Neuronal stem cell (in vitro differentiated cells): ENCODE measurements at regions not wholly inside any gene's neighbourhood (a gene's known extent, or its start where the extent isn't known, plus 50 kb on each side); places are given as distances from the start of the nearest gene placed in this dataset.

Source experiments
- DNase-seq: peaks from one replicate; pipeline ENCODE4 v3.0.0-alpha.2; 2013; ENCODE audit warnings: low spot score
- H2AFZ ChIP-seq: one replicate; pipeline ENCODE4 v1.6.1; 2013; ENCODE audit warnings: mild to moderate bottlenecking, low read length, inconsistent platforms
- H2AK5ac ChIP-seq: 2 replicates; pipeline ENCODE4 v1.6.1; 2013; ENCODE audit warnings: low read depth, mild to moderate bottlenecking, inconsistent platforms, low read length, moderate library complexity, mixed read lengths
- H2BK120ac ChIP-seq: 2 replicates; pipeline ENCODE4 v1.6.1; 2013; ENCODE audit warnings: low read depth, mild to moderate bottlenecking, inconsistent platforms, low read length, moderate library complexity, mixed read lengths
- H2BK12ac ChIP-seq: one replicate; pipeline ENCODE4 v1.6.1; 2013; ENCODE audit warnings: low read length, inconsistent platforms
- H2BK15ac ChIP-seq: 2 replicates; pipeline ENCODE4 v1.6.1; 2013; ENCODE audit warnings: mild to moderate bottlenecking, low read length, inconsistent platforms, mixed read lengths
- H2BK5ac ChIP-seq: one replicate; pipeline ENCODE4 v1.6.1; 2013; ENCODE audit warnings: inconsistent platforms, mild to moderate bottlenecking, low read length, moderate library complexity
- H3K14ac ChIP-seq: one replicate; pipeline ENCODE4 v1.6.1; 2013; ENCODE audit warnings: low read length, inconsistent platforms
- H3K18ac ChIP-seq: 2 replicates; pipeline ENCODE4 v1.6.1; 2013; ENCODE audit warnings: low read length, inconsistent platforms
- H3K23ac ChIP-seq: 2 replicates; pipeline ENCODE4 v1.6.1; 2013; ENCODE audit warnings: low read depth, mild to moderate bottlenecking, mixed read lengths, low read length, inconsistent platforms; ENCODE audit not compliant: poor library complexity
- H3K27ac ChIP-seq: replicated peaks from 3 replicates; pipeline ENCODE4 v1.5.1; 2013; ENCODE audit warnings: low read length, inconsistent platforms
- H3K27me3 ChIP-seq, 3 experiments: 2 replicates each; pipeline ENCODE4 v1.6.1; 2013; ENCODE audit warnings: low read length in 3 of 3, mild to moderate bottlenecking in 2 of 3, inconsistent platforms in 1 of 3, low read depth in 1 of 3, mixed read lengths in 1 of 3, moderate library complexity in 1 of 3; ENCODE audit not compliant: control insufficient read depth in 3 of 3, insufficient read depth in 3 of 3
- H3K36me3 ChIP-seq, 2 donors: replicated peaks in 1 of 2; 2 replicates each; pipeline ENCODE4 v1.6.1; 2013; ENCODE audit warnings: low read length in 2 of 2; ENCODE audit not compliant: control insufficient read depth in 2 of 2, insufficient read depth in 2 of 2
- H3K4ac ChIP-seq: 2 replicates; pipeline ENCODE4 v1.6.1; 2013; ENCODE audit warnings: inconsistent platforms, mild to moderate bottlenecking, low read length, moderate library complexity
- H3K4me1 ChIP-seq, 2 donors: 1 replicate in 1 of 2; 2 replicates in 1 of 2; pipeline ENCODE4 v1.6.1; 2013; ENCODE audit warnings: low read length in 2 of 2, low read depth in 1 of 2; ENCODE audit not compliant: control insufficient read depth in 2 of 2, insufficient read depth in 1 of 2
- H3K4me2 ChIP-seq: one replicate; pipeline ENCODE4 v1.6.1; 2013; ENCODE audit warnings: mild to moderate bottlenecking, low read length, inconsistent platforms; ENCODE audit not compliant: insufficient read depth, poor library complexity, severe bottlenecking
- H3K4me3 ChIP-seq, 2 donors: 2 replicates each; pipeline ENCODE4 v1.5.1; 2013; ENCODE audit warnings: low read length in 2 of 2, mild to moderate bottlenecking in 2 of 2, inconsistent platforms in 1 of 2, moderate library complexity in 1 of 2
- H3K79me1 ChIP-seq: one replicate; pipeline ENCODE4 v1.6.1; 2013; ENCODE audit warnings: low read depth, mild to moderate bottlenecking, inconsistent platforms, low read length, moderate library complexity
- H3K9ac ChIP-seq: one replicate; pipeline ENCODE4 v1.6.1; 2013; ENCODE audit warnings: mild to moderate bottlenecking, low read depth, low read length, inconsistent platforms; ENCODE audit not compliant: poor library complexity
- H3K9me3 ChIP-seq, 2 donors: replicated peaks in 1 of 2; 2 replicates each; pipeline versions ENCODE3 to v1.6.1; 2013; ENCODE audit warnings: low read length in 2 of 2, mild to moderate bottlenecking in 2 of 2, inconsistent platforms in 1 of 2, low read depth in 1 of 2, mixed read lengths in 1 of 2, moderate library complexity in 1 of 2; ENCODE audit not compliant: control insufficient read depth in 2 of 2, insufficient read depth in 1 of 2
- H4K8ac ChIP-seq: one replicate; pipeline ENCODE4 v1.6.1; 2013; ENCODE audit warnings: low read depth, mild to moderate bottlenecking, inconsistent platforms, low read length, moderate library complexity
- H4K91ac ChIP-seq: one replicate; pipeline ENCODE4 v1.6.1; 2013; ENCODE audit warnings: low read length, low read depth, mild to moderate bottlenecking, inconsistent platforms; ENCODE audit not compliant: poor library complexity
- WGBS, 2 donors: extraction: QIAGEN DNeasy Blood & Tissue Kit; methylation state at CpG; one replicate each; pipeline ENCODE4 v1.1.7; 2013; ENCODE audit warnings: missing lambda C conversion rate in 2 of 2, mixed read lengths in 1 of 2; ENCODE audit not compliant: insufficient read length in 2 of 2, insufficient replicate concordance in 1 of 2; ENCODE audit errors: extremely low coverage in 2 of 2; 5-methylcytosine and 5-hydroxymethylcytosine counted together

GRCh38 chr7:42606193-42606905 lies 305.5 kb downstream of the C7orf25 start:
- H2BK5ac ChIP-seq, result no peak overlapping the region
- DNase-seq, result no peak
- no peak overlapping the region for H3K14ac ChIP-seq
- H3K4ac ChIP-seq, result no peak overlapping the region
- no peaks in the 10 kb centered on the region for H3K79me1 ChIP-seq
- H3K23ac ChIP-seq, result no peak overlapping the region
- H3K4me2 ChIP-seq, result no peak overlapping the region
- H3K27me3 ChIP-seq, result no peaks in the 10 kb centered on the region
- no peak overlapping the region for H2BK120ac ChIP-seq
- H2BK15ac ChIP-seq, result no peak overlapping the region
- no peak overlapping the region for H3K18ac ChIP-seq
- H3K27ac ChIP-seq, result no peak overlapping the region
- peak overlapping the region; percentile 63 for H2AFZ ChIP-seq
- no peaks in the 10 kb centered on the region for H3K36me3 ChIP-seq
- WGBS, 2 donors, result no CpG with 5 or more reads among the region's 3 CpGs
- no peak overlapping the region for H3K4me3 ChIP-seq
- H3K9me3 ChIP-seq, result peaks cover 0 to 4% of the 10 kb centered on the region in 2 donors
- no peak overlapping the region for H2BK12ac ChIP-seq
- H3K4me1 ChIP-seq, result peaks cover 11 to 20% of the 10 kb centered on the region in 2 donors
- no peak overlapping the region for H4K91ac ChIP-seq
- no peak overlapping the region for H3K9ac ChIP-seq
- H2AK5ac ChIP-seq, result no peak overlapping the region
- H4K8ac ChIP-seq, result no peak overlapping the region

- DNase-seq, result peak; percentile 14
- Histone ChIP-seq H3K4ac (no peak overlapping the region), H2BK5ac (no peak overlapping the region), H3K9me3 (peaks cover 0 to 4% of the 10 kb centered on the region in 2 donors), H3K4me2 (no peak overlapping the region), H3K4me1 (peaks cover 11 to 20% of the 10 kb centered on the region in 2 donors), H3K36me3 (no peaks in the 10 kb centered on the region), H3K4me3 (no peak overlapping the region), H2BK12ac (no peak overlapping the region), H2BK15ac (no peak overlapping the region), H4K8ac (no peak overlapping the region), H3K27me3 (no peaks in the 10 kb centered on the region), H2AFZ (no peak overlapping the region), H3K14ac (no peak overlapping the region), H2AK5ac (no peak overlapping the region), H3K18ac (no peak overlapping the region), H2BK120ac (no peak overlapping the region), H4K91ac (no peak overlapping the region), H3K9ac (no peak overlapping the region), H3K79me1 (no peaks in the 10 kb centered on the region), H3K27ac (no peak overlapping the region), H3K23ac (no peak overlapping the region)
- WGBS, 2 donors, result no CpG with 5 or more reads among the region's 7 CpGs
Measured at GRCh38 chr7:42605406-42606192, 306.3 kb downstream of the C7orf25 start.

- Histone ChIP-seq H4K8ac (no peak overlapping the region), H3K4me2 (no peak overlapping the region), H3K27me3 (no peaks in the 10 kb centered on the region), H3K4me3 (no peak overlapping the region), H3K9ac (no peak overlapping the region), H3K4ac (no peak overlapping the region), H3K27ac (no peak overlapping the region), H3K9me3 (peaks cover 0 to 4% of the 10 kb centered on the region in 2 donors), H3K14ac (no peak overlapping the region), H2BK12ac (no peak overlapping the region), H3K23ac (no peak overlapping the region), H4K91ac (no peak overlapping the region), H3K36me3 (no peaks in the 10 kb centered on the region), H2AK5ac (no peak overlapping the region), H3K79me1 (no peaks in the 10 kb centered on the region), H2BK15ac (no peak overlapping the region), H2BK5ac (no peak overlapping the region), H2BK120ac (no peak overlapping the region), H3K4me1 (peaks cover 11 to 20% of the 10 kb centered on the region in 2 donors), H3K18ac (no peak overlapping the region), H2AFZ (no peak overlapping the region)
- DNase-seq, result no peak
- no CpG with 5 or more reads among the region's 2 CpGs for WGBS, 2 donors
Measured at GRCh38 chr7:42603496-42603895, 308.4 kb downstream of the C7orf25 start.

- WGBS, 2 donors, result no CpG with 5 or more reads among the region's 3 CpGs
- H3K4ac ChIP-seq, result no peak overlapping the region
Measured at GRCh38 chr7:42597300-42597699, 314.6 kb downstream of the C7orf25 start.

More at GRCh38 chr7:42597300-42597699, 314.6 kb downstream of the C7orf25 start:
- Histone ChIP-seq H3K23ac (no peak overlapping the region), H3K14ac (no peak overlapping the region), H3K4me3 (no peak overlapping the region), H3K36me3 (no peaks in the 10 kb centered on the region), H3K9ac (no peak overlapping the region), H4K91ac (no peak overlapping the region), H3K4me1 (no peaks in the 10 kb centered on the region), H2BK12ac (no peak overlapping the region), H3K79me1 (no peaks in the 10 kb centered on the region), H3K4me2 (no peak overlapping the region), H3K27ac (no peak overlapping the region), H3K18ac (no peak overlapping the region), H2AFZ (no peak overlapping the region), H2BK15ac (no peak overlapping the region), H3K9me3 (peaks cover 3 to 4% of the 10 kb centered on the region in 2 donors), H2AK5ac (no peak overlapping the region), H2BK120ac (no peak overlapping the region), H3K27me3 (no peaks in the 10 kb centered on the region), H4K8ac (no peak overlapping the region), H2BK5ac (no peak overlapping the region)
- DNase-seq, result no peak
